Trophoblast cell (in vitro differentiated cells and primary cell): ENCODE measurements at regions not wholly inside any gene's neighbourhood (a gene's known extent, or its start where the extent isn't known, plus 50 kb on each side); places are given as distances from the start of the nearest gene placed in this dataset.

ENCODE experiments used
- DNase-seq, 2 donors: peaks; one replicate each; pipeline ENCODE4 v3.0.0-alpha.2; 2016
- H2AFZ ChIP-seq: 2 replicates; pipeline ENCODE4 v1.6.1; 2013; ENCODE audit warnings: low read length, moderate library complexity, mild to moderate bottlenecking; ENCODE audit not compliant: insufficient read depth, poor library complexity
- H2AK5ac ChIP-seq: 2 replicates; pipeline ENCODE4 v1.6.1; 2013; ENCODE audit warnings: mild to moderate bottlenecking, low read length
- H2BK120ac ChIP-seq: 2 replicates; pipeline ENCODE4 v1.6.1; 2013; ENCODE audit warnings: low read length, mild to moderate bottlenecking, moderate library complexity; ENCODE audit not compliant: insufficient read depth, poor library complexity
- H2BK12ac ChIP-seq: 2 replicates; pipeline ENCODE4 v1.6.1; 2013; ENCODE audit warnings: mild to moderate bottlenecking, low read length, moderate library complexity
- H2BK5ac ChIP-seq: 2 replicates; pipeline ENCODE4 v1.6.1; 2013; ENCODE audit warnings: low read length, low read depth, moderate library complexity, mild to moderate bottlenecking; ENCODE audit not compliant: poor library complexity
- H3K14ac ChIP-seq: 2 replicates; pipeline ENCODE4 v1.6.1; 2013; ENCODE audit warnings: mild to moderate bottlenecking, low read length
- H3K18ac ChIP-seq: 2 replicates; pipeline ENCODE4 v1.6.1; 2013; ENCODE audit warnings: mild to moderate bottlenecking, low read length
- H3K23ac ChIP-seq: 2 replicates; pipeline ENCODE4 v1.6.1; 2013; ENCODE audit warnings: low read length
- H3K27ac ChIP-seq: 2 replicates; pipeline ENCODE4 v1.5.1; 2013; ENCODE audit warnings: low read depth, mild to moderate bottlenecking, inconsistent platforms, low read length, moderate library complexity
- H3K27me3 ChIP-seq: 2 replicates; pipeline ENCODE4 v1.6.1; 2013; ENCODE audit warnings: inconsistent platforms, mild to moderate bottlenecking, low read length, moderate library complexity; ENCODE audit not compliant: insufficient read depth
- H3K36me3 ChIP-seq, 2 experiments: 1 replicate in 1 of 2; 2 replicates in 1 of 2; pipeline ENCODE4 v1.6.1; 2013; ENCODE audit warnings: low read length in 2 of 2, mild to moderate bottlenecking in 2 of 2, moderate library complexity in 1 of 2; ENCODE audit not compliant: insufficient read depth in 2 of 2, control insufficient read depth in 1 of 2
- H3K4ac ChIP-seq: 2 replicates; pipeline ENCODE4 v1.6.1; 2013; ENCODE audit warnings: low read depth, mild to moderate bottlenecking, low read length, moderate library complexity
- H3K4me1 ChIP-seq, 2 experiments: 1 replicate in 1 of 2; 2 replicates in 1 of 2; pipeline ENCODE4 v1.6.1; 2013; ENCODE audit warnings: low read length in 2 of 2, mild to moderate bottlenecking in 2 of 2, moderate library complexity in 1 of 2; ENCODE audit not compliant: insufficient read depth in 2 of 2, control insufficient read depth in 1 of 2
- H3K4me2 ChIP-seq: 2 replicates; pipeline ENCODE4 v1.6.1; 2013; ENCODE audit warnings: inconsistent platforms, mild to moderate bottlenecking, low read length, moderate library complexity
- H3K4me3 ChIP-seq: 2 replicates; pipeline ENCODE4 v1.5.1; 2013; ENCODE audit warnings: mild to moderate bottlenecking, low read depth, low read length, inconsistent platforms
- H3K79me1 ChIP-seq: one replicate; pipeline ENCODE4 v1.6.1; 2013; ENCODE audit warnings: low read length
- H3K79me2 ChIP-seq: 2 replicates; pipeline ENCODE4 v1.6.1; 2013; ENCODE audit warnings: low read length, mild to moderate bottlenecking; ENCODE audit not compliant: control insufficient read depth, insufficient read depth, poor library complexity
- H3K9ac ChIP-seq: 2 replicates; pipeline ENCODE4 v1.6.1; 2013; ENCODE audit warnings: mild to moderate bottlenecking, low read length
- H3K9me3 ChIP-seq: 2 replicates; pipeline ENCODE4 v1.6.1; 2013; ENCODE audit warnings: low read depth, mild to moderate bottlenecking, control low read depth, inconsistent platforms, low read length; ENCODE audit not compliant: insufficient read depth
- H4K12ac ChIP-seq: 2 replicates; pipeline ENCODE4 v1.6.1; 2013; ENCODE audit warnings: low read depth, mild to moderate bottlenecking, low read length, moderate library complexity
- H4K8ac ChIP-seq: 2 replicates; pipeline ENCODE4 v1.6.1; 2013; ENCODE audit warnings: low read depth, mild to moderate bottlenecking, low read length, moderate library complexity
- H4K91ac ChIP-seq: one replicate; pipeline ENCODE4 v1.6.1; 2013; ENCODE audit warnings: low read depth, mild to moderate bottlenecking, low read length, moderate library complexity
- WGBS: extraction: QIAGEN DNeasy Blood & Tissue Kit; methylation state at CpG from one replicate; pipeline ENCODE4 v1.1.7; 2013; ENCODE audit warnings: missing lambda C conversion rate; ENCODE audit not compliant: insufficient read length, insufficient coverage; ENCODE audit errors: extremely low coverage; 5-methylcytosine and 5-hydroxymethylcytosine counted together

GRCh38 chr1:243943671-243944428 lies 93.8 kb upstream of the AKT3 start:
- no peaks in the 10 kb centered on the region for H3K9me3 ChIP-seq
- no peak overlapping the region for H3K27ac ChIP-seq
- no peak overlapping the region for H3K9ac ChIP-seq
- H4K91ac ChIP-seq = no peak overlapping the region
- WGBS = no CpG with 5 or more reads among the region's 10 CpGs
- DNase-seq = no peak
- no peak overlapping the region for H3K4me3 ChIP-seq
- no peak overlapping the region for H2AFZ ChIP-seq
- no peak overlapping the region for H2BK5ac ChIP-seq
- no peak overlapping the region for H3K14ac ChIP-seq
- no peak overlapping the region for H2BK12ac ChIP-seq
- no peak overlapping the region for H2BK120ac ChIP-seq
- H2AK5ac ChIP-seq = no peak overlapping the region
- H3K36me3 ChIP-seq = no peaks in the 10 kb centered on the region
- H3K79me2 ChIP-seq = no peaks in the 10 kb centered on the region
- H3K4ac ChIP-seq = no peak overlapping the region
- H3K79me1 ChIP-seq = peaks cover 8% of the 10 kb centered on the region
- no peaks in the 10 kb centered on the region for H3K27me3 ChIP-seq
- peak overlapping the region; percentile 23 for H3K4me2 ChIP-seq
- peaks cover 10 to 14% of the 10 kb centered on the region in 2 experiments for H3K4me1 ChIP-seq
- H4K12ac ChIP-seq = no peak overlapping the region
- no peak overlapping the region for H3K23ac ChIP-seq
- no peak overlapping the region for H3K18ac ChIP-seq
- H4K8ac ChIP-seq = no peak overlapping the region

GRCh38 chr1:243942196-243943150 lies 92.4 kb upstream of the AKT3 start:
- no peak overlapping the region for H3K14ac ChIP-seq
- no peak overlapping the region for H3K4me2 ChIP-seq
- peaks cover 8% of the 10 kb centered on the region for H3K79me1 ChIP-seq
- H2BK120ac ChIP-seq = no peak overlapping the region
- DNase-seq = no peak
- no peak overlapping the region for H4K91ac ChIP-seq
- H2BK12ac ChIP-seq = no peak overlapping the region
- H3K18ac ChIP-seq = no peak overlapping the region
- no peaks in the 10 kb centered on the region for H3K9me3 ChIP-seq
- no peaks in the 10 kb centered on the region for H3K79me2 ChIP-seq
- H2AFZ ChIP-seq = no peak overlapping the region
- H3K9ac ChIP-seq = no peak overlapping the region
- no peaks in the 10 kb centered on the region for H3K27me3 ChIP-seq
- no peak overlapping the region for H3K4me3 ChIP-seq
- H4K8ac ChIP-seq = no peak overlapping the region
- H3K27ac ChIP-seq = no peak overlapping the region
- no CpG with 5 or more reads among the region's 18 CpGs for WGBS
- no peak overlapping the region for H3K4ac ChIP-seq
- H2BK5ac ChIP-seq = no peak overlapping the region
- no peaks in the 10 kb centered on the region for H3K36me3 ChIP-seq
- no peak overlapping the region for H3K23ac ChIP-seq
- H3K4me1 ChIP-seq = peaks cover 10 to 14% of the 10 kb centered on the region in 2 experiments
- H4K12ac ChIP-seq = no peak overlapping the region
- no peak overlapping the region for H2AK5ac ChIP-seq

DNA sequence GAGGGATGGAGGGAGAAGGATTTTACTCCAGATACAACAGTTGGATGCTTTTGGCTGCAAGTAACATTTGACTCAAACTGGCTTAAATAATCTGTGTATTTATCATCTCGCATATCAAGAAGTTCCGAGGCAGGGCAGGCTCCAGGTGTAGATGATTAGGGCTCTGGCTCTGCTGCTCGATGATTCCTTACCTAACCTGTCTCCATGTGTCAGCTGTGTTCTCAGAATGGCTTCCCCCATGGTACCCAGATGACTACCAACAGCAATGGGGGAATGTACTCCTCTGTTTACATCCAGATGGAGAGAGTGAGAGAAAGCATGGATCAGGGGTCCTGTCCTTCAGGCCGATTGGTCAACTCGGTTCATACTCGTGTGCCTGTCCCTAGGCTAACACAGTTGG lies 90.4 kb upstream of the AKT3 start:
- Histone ChIP-seq H3K79me2 (no peaks in the 10 kb centered on the region), H3K14ac (no peak overlapping the region), H3K9ac (no peak overlapping the region), H3K4me3 (no peak overlapping the region), H2AK5ac (no peak overlapping the region), H3K27ac (no peak overlapping the region), H3K27me3 (no peaks in the 10 kb centered on the region), H4K8ac (no peak overlapping the region), H4K12ac (no peak overlapping the region), H2AFZ (no peak overlapping the region), H2BK120ac (no peak overlapping the region), H3K4ac (no peak overlapping the region), H3K4me1 (peaks cover 4 to 8% of the 10 kb centered on the region in 2 experiments), H3K18ac (no peak overlapping the region), H3K36me3 (no peaks in the 10 kb centered on the region), H2BK5ac (no peak overlapping the region), H3K4me2 (no peak overlapping the region), H3K79me1 (peaks cover 2% of the 10 kb centered on the region), H4K91ac (no peak overlapping the region), H3K23ac (no peak overlapping the region), H2BK12ac (no peak overlapping the region), H3K9me3 (no peaks in the 10 kb centered on the region)
- no CpG with 5 or more reads among the region's 6 CpGs for WGBS
- DNase-seq = no peak

DNA sequence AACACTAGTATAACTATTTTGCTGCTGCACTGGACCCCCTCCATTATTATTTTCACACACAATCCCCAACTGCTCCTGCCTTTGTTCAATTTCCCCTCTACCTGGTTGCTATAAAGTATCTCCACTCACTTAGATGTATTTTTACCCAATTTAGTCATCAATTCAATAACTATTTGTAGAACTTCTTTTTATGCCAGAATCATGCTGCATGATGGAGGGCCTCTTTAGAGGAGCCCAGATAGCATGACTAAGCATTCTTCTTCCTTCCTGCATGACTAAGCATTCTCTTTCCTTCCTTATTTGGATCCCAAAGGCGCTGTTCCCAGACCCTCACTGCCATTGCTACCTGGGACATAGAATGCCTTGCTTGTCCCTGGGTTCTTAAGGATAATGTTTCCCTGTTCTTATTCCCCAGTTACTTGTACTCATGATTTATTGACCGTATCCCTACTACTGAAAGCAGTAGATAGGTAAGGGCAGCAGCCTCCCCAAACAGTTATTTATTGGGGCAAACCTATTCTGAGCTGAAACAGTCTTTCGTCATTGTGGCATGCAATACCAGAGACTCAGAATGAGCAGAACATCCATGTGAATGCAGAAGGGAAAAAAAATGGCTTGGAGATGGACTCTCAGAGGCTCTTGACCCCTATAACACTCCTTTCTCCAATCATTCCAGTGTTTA lies 89.3 kb upstream of the AKT3 start:
- Histone ChIP-seq H2BK12ac (no peak overlapping the region), H4K8ac (no peak overlapping the region), H2AFZ (no peak overlapping the region), H3K18ac (no peak overlapping the region), H3K36me3 (no peaks in the 10 kb centered on the region), H2BK5ac (no peak overlapping the region), H3K23ac (no peak overlapping the region), H2AK5ac (no peak overlapping the region), H3K9ac (no peak overlapping the region), H3K9me3 (no peaks in the 10 kb centered on the region), H4K12ac (no peak overlapping the region), H3K27ac (no peak overlapping the region), H3K14ac (no peak overlapping the region), H3K4ac (no peak overlapping the region), H3K4me2 (no peak overlapping the region), H3K4me1 (peaks cover 0 to 1% of the 10 kb centered on the region in 2 experiments), H3K27me3 (no peaks in the 10 kb centered on the region), H3K79me2 (no peaks in the 10 kb centered on the region), H3K4me3 (no peak overlapping the region), H3K79me1 (no peaks in the 10 kb centered on the region), H2BK120ac (no peak overlapping the region), H4K91ac (no peak overlapping the region)
- no peak for DNase-seq
- no CpG with 5 or more reads among the region's 3 CpGs for WGBS
